ENCODE measurements at regions not wholly inside any gene's neighbourhood (a gene's known extent, or its start where the extent isn't known, plus 50 kb on each side); places are given as distances from the start of the nearest gene placed in this dataset.
"Not testable (repeated sequence)": the region's sequence is repeated elsewhere in the genome, so short reads cannot be mapped to it uniquely, and the experiment has no call there.

DNA sequence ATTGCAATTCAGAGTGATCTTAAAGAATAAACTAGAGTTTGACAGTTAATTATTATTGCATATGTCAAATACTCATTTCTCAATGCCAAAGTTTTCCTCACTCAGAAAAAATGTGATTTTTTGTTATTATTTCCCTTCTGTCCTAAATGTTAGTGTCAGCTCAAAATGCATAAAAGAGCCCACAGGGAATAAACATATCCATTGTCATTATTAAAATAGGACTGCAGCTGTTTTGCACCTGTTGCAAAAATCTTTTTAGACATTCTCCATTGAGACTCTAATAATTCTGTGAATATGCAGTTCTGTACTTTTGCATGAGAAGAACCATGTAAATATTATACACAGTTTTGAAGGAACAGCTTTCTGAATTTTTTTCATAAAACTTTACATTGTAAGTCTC lies 540.0 kb upstream of the SLC39A10 start:
- in situ Hi-C loops (cut with HindIII; ENCODE audit: low pct_unique_long_range_greater_than_20kb, low sequenced_read_pairs): no loop called here
- DNase-seq (ENCODE audit: low read depth): no peak

DNA sequence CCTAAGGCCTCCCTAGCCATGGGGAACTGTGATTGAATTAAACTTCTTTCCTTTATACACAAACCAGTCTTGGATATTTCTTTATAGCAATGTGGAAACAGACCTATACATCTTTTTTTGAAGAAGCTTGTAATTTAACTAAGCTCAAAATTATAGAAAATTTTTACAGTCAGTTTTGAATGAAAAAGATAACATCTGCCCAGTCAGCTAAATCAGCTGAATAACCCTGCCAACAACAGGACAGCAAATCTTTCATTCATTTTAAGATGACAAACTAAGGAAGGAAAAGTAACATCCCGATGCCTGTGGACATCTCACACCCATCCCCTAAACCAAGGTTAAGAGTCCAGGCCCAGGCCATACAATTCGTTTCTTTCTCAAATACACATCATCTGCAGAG lies 541.3 kb upstream of the SLC39A10 start:
- no peak for DNase-seq (ENCODE audit: low read depth)
- in situ Hi-C loops (cut with HindIII; ENCODE audit: low pct_unique_long_range_greater_than_20kb, low sequenced_read_pairs): no loop called here

DNA sequence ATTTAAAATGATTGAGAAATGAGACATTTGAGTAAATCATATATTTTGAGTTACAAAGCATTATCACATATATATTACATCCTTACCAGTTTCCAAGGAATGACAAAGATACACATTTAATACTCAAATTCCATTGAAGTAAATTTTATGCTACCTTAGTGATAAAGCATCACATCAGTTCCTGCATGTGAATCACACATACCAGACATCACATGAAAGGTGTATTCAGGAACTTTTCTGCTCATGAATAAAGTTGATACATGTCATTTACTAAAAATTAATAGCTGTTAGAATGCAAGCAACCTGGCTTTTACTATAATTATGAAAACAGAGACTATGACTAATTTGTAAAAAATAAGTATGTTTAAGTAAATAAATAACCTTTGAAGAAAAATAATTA lies 548.8 kb upstream of the SLC39A10 start:
- in situ Hi-C loops (cut with HindIII; ENCODE audit: low pct_unique_long_range_greater_than_20kb, low sequenced_read_pairs): no loop called here
- no peak for DNase-seq (ENCODE audit: low read depth)

DNA sequence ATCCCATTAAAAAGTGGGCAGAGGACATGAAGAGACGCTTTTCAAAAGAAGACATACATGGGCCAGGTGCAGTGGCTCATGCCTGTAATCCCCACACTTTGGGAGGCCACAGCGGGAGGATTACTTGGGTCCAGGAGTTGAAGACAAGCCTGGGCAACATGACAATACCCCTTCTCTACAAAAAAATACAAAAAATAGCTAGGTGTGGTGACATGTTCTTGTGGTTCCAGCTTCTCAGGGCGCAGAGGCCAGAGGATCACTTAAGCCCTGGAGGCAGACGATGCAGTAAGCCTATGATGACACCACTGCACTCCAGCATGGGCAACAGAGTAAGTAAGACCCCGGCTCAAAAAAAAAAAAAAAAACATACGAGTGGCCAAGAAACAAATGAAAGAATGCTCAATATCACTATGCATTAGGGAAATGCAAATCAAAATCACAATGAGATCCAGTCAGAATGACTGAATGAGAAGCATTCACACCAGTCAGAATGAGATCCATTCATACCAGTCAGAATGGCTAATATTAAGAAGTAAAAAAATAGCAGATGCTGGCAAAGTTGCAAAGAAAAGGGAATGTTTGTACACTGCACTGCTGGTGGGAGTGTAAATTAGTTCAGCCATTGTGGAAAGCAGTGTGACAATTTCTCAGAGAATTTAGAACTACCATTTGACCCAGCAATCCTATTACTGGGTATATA lies 550.2 kb upstream of the SLC39A10 start:
- DNase-seq (ENCODE audit: low read depth): no peak
- in situ Hi-C loops (cut with HindIII; ENCODE audit: low pct_unique_long_range_greater_than_20kb, low sequenced_read_pairs): no loop called here

DNA sequence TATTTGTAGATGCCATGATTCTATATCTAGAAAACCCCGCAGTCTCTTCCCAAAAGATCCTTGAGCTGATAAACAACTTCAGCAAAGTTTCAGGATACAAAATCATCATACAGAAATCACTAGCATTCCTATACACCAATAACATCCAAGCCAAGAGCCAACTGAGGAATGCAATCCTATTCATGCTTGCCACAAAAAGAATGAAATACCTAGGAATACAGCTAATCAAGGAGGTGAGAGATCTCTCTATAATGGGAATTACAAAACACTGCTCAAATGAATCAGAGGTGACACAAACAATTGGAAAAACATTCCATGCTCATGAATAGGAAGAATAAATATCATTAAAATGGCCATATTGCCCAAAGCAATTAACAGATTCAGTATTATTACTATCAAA lies 551.4 kb upstream of the SLC39A10 start:
- in situ Hi-C loops (cut with HindIII; ENCODE audit: low pct_unique_long_range_greater_than_20kb, low sequenced_read_pairs): no loop called here

DNA sequence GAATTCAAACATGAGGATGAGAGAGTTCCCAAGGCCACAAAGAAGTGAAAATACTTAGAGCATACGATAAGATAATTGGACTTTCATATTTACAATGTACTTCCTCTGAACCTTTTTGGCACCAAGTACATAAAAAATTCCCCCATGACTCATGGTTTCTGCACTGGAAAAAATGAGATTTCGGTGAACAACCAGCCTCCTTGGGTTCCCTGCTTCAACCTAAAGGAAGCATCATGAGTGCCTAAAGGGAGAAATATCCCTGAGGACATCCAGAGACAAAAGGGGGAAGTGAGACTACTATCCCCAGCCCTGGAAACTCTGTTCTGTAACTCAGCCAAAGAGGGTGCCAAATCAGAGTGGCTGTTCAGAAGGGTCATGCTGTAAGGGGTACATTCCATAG lies 562.7 kb upstream of the SLC39A10 start:
- no peak for DNase-seq (ENCODE audit: low read depth)
- in situ Hi-C loops (cut with HindIII; ENCODE audit: low pct_unique_long_range_greater_than_20kb, low sequenced_read_pairs): no loop called here

More for the DNA sequence above, 551.4 kb upstream of the SLC39A10 start:
- no peak for DNase-seq (ENCODE audit: low read depth)

DNA sequence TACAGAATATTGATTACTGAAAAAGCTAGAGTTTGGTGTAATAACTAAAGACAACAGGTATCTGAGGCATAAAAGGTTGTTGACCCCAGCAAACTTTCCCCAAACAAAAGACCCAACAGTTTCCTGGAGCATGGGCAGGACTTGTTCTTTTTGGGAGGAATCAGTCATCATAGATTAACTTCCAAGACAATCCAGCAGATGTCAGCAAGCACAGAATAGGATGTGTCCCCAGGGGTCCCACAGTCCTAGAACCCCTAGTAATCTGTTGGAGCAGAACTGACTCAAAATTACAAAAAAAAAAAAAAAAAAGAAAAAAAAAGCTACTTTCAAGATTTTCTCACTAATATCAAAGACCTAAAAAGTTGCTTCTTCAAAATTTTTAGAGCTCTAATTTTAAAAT lies 564.7 kb upstream of the SLC39A10 start:
- in situ Hi-C loops (cut with HindIII; ENCODE audit: low pct_unique_long_range_greater_than_20kb, low sequenced_read_pairs): no loop called here
- DNase-seq (ENCODE audit: low read depth): no peak

DNA sequence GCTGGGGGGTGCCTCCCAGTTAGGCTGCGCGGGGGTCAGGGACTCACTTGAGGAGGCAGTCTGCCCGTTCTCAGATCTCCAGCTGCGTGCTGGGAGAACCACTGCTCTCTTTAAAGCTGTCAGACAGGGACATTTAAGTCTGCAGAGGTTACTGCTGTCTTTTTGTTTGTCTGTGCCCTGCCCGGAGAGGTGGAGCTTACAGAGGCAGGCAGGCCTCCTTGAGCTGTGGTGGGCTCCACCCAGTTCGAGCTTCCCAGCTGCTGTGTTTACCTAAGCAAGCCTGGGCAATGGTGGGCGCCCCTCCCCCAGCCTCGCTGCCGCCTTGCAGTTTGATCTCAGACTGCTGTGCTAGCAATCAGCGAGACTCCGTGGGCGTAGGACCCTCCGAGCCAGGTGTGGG lies 584.2 kb upstream of the SLC39A10 start:
- in situ Hi-C loops (cut with HindIII; ENCODE audit: low pct_unique_long_range_greater_than_20kb, low sequenced_read_pairs); DNase-seq (ENCODE audit: low read depth): not testable (repeated sequence)

DNA sequence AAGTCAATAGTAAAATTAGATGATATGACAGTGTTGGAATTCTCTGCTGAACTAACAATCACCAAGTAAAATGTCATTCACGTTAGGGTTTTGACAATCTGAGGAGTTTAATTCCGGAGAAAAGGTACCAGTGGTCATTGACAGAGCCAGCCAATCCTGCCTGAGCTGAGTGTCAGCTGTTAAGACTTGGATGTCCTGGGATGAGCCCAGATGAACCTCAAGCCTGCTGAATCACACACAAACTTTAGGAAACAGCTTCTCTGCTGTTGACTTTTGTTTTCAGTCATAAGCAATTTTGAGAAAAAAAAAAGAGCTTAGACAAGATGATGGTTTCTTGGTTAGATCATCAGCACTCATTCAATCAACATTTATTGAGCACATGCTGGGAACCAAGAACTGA lies 600.0 kb upstream of the SLC39A10 start:
- no peak for DNase-seq (ENCODE audit: low read depth)
- in situ Hi-C loops (cut with HindIII; ENCODE audit: low pct_unique_long_range_greater_than_20kb, low sequenced_read_pairs): no loop called here

DNA sequence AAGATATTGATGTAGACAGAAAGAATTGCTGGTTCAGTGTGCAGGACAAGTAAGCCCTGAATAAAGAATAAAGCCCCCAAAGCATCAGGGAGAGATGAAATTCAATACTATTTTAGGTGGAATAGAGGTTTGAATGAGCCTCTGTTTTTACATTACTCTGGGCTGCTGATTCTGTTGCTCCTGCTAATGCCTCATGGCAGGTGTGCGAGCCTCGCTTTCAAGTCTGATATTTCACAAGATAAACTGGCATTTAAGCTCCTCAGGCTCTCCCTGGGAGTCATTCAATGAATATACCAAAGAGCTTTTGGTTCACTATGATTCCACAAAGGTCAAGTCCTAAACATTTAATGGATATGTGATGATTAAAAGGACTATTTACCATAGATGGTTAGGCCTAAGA lies 601.0 kb upstream of the SLC39A10 start:
- in situ Hi-C loops (cut with HindIII; ENCODE audit: low pct_unique_long_range_greater_than_20kb, low sequenced_read_pairs): no loop called here
- no peak for DNase-seq (ENCODE audit: low read depth)

DNA sequence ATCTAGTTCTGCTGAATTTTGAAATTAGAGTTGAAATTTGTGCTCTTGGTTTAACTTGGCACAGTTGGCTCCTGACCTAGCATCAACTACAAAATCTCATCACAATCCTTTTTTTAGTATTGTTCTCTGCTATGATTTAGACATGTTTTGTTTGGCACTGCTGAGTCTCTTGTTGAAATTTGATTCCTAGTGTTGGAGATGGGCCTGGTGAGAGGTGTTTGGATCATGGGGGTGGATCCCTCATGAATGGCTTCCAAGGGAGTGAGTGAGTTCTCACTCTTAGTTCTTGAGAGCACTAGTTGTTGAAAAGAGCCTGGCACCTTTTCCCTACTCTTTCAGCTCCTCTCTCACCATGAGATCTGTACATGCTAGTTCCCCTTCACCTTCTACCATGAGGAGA lies 605.6 kb upstream of the SLC39A10 start:
- no peak for DNase-seq (ENCODE audit: low read depth)
- in situ Hi-C loops (cut with HindIII; ENCODE audit: low pct_unique_long_range_greater_than_20kb, low sequenced_read_pairs): no loop called here

DNA sequence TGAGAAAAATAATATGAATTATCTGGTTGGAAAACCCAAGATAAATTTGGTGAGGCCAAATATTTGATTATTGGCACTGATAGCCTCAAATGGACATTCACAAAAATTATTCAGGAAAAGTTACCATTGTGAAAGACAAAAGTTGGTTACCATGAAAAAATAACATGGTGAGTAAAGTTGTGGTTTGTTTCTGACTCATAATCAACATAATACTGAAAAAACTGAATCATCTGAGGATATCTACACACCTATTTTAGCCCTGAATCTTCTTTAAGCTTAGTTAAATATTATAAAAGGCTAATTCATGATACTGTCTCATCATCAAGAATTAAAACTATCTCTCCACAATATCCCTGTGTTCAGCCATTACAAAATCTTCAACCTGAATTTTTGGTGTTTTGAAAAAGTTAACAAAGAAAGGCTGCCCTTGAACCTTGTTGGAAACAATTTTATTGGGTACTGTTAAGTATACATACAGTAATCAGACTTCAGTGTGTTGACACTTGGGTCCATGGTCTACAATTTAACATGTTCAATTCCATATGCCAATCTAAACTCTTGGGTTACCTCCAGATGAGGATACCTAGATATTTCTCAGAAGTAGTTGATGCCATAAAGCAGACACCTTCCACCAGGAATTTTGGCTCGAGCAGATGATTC lies 607.5 kb upstream of the SLC39A10 start:
- in situ Hi-C loops (cut with HindIII; ENCODE audit: low pct_unique_long_range_greater_than_20kb, low sequenced_read_pairs): no loop called here
- peak; percentile 16 for DNase-seq (ENCODE audit: low read depth)

DNA sequence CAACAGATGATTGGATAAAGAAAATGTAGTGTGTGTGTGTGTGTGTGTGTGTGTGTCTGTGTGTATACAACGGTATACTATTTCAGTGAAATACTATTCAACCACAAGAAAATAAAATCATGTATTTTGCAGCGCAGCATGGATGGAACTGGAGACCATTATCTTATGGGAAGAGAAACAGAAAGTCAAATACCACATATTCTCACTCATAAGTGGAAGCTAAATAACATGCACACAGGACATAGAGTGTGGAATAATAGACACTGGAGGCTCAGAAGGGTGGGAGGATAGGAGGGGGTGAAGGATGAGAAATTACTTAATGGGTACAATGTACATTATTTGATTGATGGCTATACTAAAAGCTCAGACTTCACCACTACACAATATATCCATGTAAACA lies 609.1 kb upstream of the SLC39A10 start:
- in situ Hi-C loops (cut with HindIII; ENCODE audit: low pct_unique_long_range_greater_than_20kb, low sequenced_read_pairs): no loop called here
- DNase-seq (ENCODE audit: low read depth): no peak

DNA sequence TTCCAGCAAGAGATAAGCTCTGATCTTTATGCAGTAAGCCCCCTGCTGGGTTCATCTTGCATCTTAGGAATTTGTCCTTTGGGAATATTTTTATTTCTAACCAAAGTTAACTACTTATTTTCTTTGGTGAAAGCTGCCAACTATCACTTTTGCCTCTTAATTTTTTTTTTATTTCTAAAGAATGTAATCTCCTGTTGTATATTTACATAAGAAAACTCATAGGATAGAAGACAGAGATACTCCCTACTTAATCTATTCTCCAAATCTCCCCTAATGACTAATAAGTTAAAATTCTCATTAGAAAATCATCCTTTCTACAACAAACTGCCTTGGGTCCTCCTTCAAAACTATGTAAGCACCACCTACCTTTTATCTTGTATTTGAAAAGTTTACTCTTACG lies 612.2 kb upstream of the SLC39A10 start:
- in situ Hi-C loops (cut with HindIII; ENCODE audit: low pct_unique_long_range_greater_than_20kb, low sequenced_read_pairs): no loop called here
- DNase-seq (ENCODE audit: low read depth): peak; percentile 6

DNA sequence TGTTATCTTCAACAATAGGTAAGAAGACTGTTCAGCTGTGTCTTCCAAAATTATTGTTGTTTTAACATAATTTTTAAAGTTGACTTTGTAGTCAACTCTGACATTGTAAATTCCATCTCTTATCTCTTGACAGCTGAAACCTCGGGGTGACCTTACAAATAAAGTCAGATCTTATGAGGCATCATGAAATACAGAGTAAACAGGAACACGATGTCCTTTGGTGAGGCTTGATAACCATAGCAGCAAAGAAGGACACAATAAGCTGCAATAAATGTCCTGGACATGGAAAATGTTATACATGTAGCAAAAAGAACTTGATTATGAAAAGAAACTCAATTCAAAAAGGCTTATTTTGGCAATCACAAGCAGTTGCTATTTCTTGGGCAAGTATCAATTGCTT lies 618.9 kb upstream of the SLC39A10 start:
- no peak for DNase-seq (ENCODE audit: low read depth)
- in situ Hi-C loops (cut with HindIII; ENCODE audit: low pct_unique_long_range_greater_than_20kb, low sequenced_read_pairs): no loop called here

DNA sequence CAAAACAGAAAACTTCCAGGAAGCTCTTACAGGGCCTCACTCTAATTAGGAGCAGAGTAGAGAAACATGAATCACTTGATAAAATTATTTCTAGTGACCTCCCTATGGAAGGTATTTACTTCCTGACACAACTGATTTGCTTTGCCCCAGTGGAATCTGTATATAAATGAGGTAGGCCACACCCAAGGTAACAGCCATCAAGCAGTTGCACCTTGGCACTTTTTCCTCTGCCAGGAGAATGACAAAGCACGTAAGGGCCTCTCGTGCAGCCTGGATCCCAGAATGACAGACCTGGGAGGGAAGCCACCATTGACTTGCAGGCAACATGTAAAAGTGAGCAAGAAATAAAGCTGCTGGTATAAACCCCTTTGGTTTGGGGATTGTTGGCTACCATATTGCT lies 620.0 kb upstream of the SLC39A10 start:
- in situ Hi-C loops (cut with HindIII; ENCODE audit: low pct_unique_long_range_greater_than_20kb, low sequenced_read_pairs): no loop called here
- peak; percentile 35 for DNase-seq (ENCODE audit: low read depth)

DNA sequence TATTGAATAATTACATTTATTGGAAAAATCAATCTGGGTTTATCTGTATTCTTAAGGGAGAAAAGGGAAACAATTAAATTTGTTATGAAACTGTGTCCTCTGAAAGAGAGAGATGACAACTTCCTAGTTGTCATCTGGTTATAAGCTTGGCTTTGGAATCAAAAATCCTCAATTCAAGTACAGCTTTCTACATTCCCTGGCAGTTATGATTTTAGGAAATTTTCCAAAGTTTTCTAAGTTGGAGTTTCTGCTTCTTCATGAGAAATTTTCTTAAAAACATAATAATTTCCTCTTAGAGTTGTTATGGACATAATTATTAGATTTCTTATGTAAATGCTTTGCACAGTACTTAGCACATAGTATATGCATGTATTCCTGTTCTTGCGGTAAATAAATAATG lies 625.6 kb upstream of the SLC39A10 start:
- no peak for DNase-seq (ENCODE audit: low read depth)
- in situ Hi-C loops (cut with HindIII; ENCODE audit: low pct_unique_long_range_greater_than_20kb, low sequenced_read_pairs): no loop called here

DNA sequence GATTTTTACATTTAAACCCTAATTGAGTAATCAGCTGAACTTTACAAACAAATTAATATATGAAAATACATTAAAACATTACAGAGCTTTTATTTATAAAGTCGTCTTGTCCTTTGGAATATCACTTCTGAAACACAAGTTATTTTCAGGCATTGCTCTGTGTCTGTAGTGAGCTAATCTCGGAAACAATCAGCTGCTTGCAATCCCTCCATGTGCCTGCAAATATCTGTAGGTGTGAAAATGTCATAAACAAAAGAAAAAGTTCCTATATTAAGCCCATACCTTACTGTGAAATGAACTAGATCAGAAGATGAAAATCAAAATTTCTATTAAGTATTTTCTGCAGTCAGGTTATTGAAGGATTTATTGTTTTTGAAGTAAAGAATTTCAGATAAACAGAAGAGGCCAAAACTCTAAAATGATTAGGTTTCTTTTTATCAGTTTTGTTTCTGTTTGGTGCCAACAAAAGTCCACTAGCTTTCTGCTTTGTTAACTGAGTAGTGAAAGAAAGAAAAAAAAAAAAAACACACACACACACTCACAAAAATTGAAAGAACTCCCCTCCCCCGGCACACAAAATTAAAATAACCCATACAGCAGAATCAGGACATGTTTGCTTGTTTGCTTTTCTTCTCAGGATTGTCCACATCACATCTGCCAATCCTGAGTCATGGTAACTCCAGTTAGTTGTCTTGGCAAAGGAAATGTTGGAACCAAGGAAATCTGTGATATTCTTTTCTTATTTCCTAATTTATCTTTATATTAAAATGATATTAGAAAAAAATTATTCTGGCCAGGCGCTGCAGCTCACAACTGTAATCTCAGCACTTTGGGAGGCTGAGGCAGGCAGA lies 627.0 kb upstream of the SLC39A10 start:
- no peak for DNase-seq (ENCODE audit: low read depth)
- in situ Hi-C loops (cut with HindIII; ENCODE audit: low pct_unique_long_range_greater_than_20kb, low sequenced_read_pairs): no loop called here

DNA sequence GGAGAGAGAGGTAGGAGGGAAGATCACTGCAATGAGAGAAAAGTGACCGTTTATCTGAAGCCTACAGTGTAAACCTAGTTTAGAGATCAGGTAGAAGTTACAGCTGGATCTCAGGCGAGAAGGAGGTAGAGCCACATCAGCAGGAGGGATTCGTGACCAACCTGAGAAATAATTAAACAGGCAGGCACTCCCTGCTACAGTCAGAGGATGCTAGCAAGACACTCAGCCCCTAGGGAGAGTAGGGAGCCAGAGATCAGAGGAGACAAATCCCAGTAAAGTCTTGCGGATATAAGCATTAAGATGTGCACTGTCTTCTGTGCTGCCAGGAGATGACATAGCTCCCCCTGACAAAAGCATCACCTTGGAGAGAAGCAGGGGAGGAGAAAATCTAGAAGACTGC lies 629.1 kb upstream of the SLC39A10 start:
- in situ Hi-C loops (cut with HindIII; ENCODE audit: low pct_unique_long_range_greater_than_20kb, low sequenced_read_pairs): no loop called here
- peak; percentile 70 for DNase-seq (ENCODE audit: low read depth)

Data from Caki2 (cell line).